Mammary epithelial cell (primary cell): ENCODE measurements at regions not wholly inside any gene's neighbourhood (a gene's known extent, or its start where the extent isn't known, plus 50 kb on each side); places are given as distances from the start of the nearest gene placed in this dataset.

Experiments used
- CTCF ChIP-seq, 2 donors: IDR thresholded peaks in 1 of 2; conservative IDR thresholded peaks in 1 of 2; 2 replicates each; pipeline ENCODE4 v1.5.1; 2011 to 2012; ENCODE audit warnings: inconsistent platforms in 2 of 2, low read length in 2 of 2, mild to moderate bottlenecking in 2 of 2, control low read depth in 1 of 2, low read depth in 1 of 2; ENCODE audit not compliant: insufficient read depth in 1 of 2; ENCODE audit errors: extremely low read depth in 1 of 2
- EZH2 ChIP-seq: IDR thresholded peaks from 2 replicates; pipeline ENCODE4 v1.6.1; 2012; ENCODE audit warnings: low read length, inconsistent platforms, borderline replicate concordance

DNA sequence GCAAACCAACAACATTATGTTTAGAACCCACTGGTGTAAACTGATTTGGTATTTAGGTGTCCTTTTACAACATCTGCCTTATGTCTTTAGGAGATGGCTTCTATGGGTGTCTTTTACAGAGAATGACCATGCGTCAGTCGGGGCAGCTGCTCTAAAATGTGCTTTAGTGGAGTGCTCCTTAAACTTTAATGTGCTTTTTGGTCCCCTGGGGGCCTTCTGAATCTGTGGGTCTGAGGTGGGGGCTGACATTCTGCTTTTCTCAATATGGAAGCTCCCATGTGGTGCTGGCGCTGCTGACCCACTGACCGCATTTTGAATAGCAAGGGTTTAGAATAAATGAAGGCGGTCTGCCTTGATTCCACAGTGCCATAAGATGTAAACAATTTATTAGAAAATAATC, 173.2 kb upstream of the B3GALT2 start:
- TF ChIP-seq CTCF (conservative IDR thresholded peaks at IDR 0.05 in 1 of 2, IDR thresholded peaks at IDR 0.05 in 1 of 2; ENCODE audit: extremely low read depth in 1 of 2, insufficient read depth in 1 of 2, low read depth in 1 of 2, low read length in 2 of 2) (no peak), EZH2 (no peak)
